Kidney epithelial cell (primary cell): ENCODE measurements at regions not wholly inside any gene's neighbourhood (a gene's known extent, or its start where the extent isn't known, plus 50 kb on each side); places are given as distances from the start of the nearest gene placed in this dataset.
A peak's percentile ranks its signal among the peaks of the same experiment; 100 is the strongest.

Experiments
- DNase-seq: peaks from one replicate; pipeline ENCODE4 v3.0.0-alpha.2; 2010; ENCODE audit warnings: low read depth
- H3K27me3 ChIP-seq: 2 replicates; pipeline ENCODE4 v1.6.0; 2011; ENCODE audit warnings: low read length; ENCODE audit not compliant: control insufficient read depth, insufficient read depth
- H3K36me3 ChIP-seq: 2 replicates; pipeline ENCODE4 v1.5.1; 2011; ENCODE audit warnings: low read length; ENCODE audit not compliant: control insufficient read depth, insufficient read depth
- H3K4me3 ChIP-seq: 2 replicates; pipeline ENCODE4 v1.5.1; 2011; ENCODE audit warnings: low read depth, mild to moderate bottlenecking, control low read depth, low read length
- CTCF ChIP-seq: IDR thresholded peaks from 2 replicates; pipeline ENCODE4 v1.5.1; 2011; ENCODE audit warnings: mild to moderate bottlenecking, moderate library complexity, low read length, control low read depth, inconsistent platforms; ENCODE audit not compliant: insufficient read depth, poor library complexity, severe bottlenecking

- peak; percentile 51 for TF ChIP-seq CTCF
- no peak for DNase-seq
These were observed 83.0 kb upstream of the GLIS3 start for GRCh38 chr9:4382722-4383317.

DNA sequence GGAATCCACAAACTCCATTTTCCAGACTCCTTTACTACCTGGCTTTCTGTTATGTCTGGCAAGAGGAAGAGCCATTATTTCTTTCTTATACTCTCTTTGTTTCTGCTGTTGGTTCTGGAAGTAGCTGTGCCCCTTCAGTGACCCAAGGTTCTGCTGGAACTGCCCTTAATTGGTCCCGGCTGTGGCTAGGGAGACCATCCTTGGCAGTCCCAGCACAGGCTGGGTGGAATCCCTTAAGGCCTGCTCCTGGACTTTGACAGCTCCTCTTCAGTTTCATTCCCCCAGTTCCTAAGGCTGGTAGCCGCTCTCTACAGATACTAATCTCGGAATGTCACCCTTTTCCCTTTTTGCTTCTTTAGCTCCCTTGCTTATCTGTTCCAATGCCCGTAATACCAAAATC, 81.9 kb upstream of the GLIS3 start:
- no peak for TF ChIP-seq CTCF
- Histone ChIP-seq H3K36me3 (no peaks in the 10 kb centered on the region), H3K27me3 (no peaks in the 10 kb centered on the region), H3K4me3 (no peak overlapping the region)
- DNase-seq = no peak

More at GRCh38 chr9:4382722-4383317, 83.0 kb upstream of the GLIS3 start:
- H3K36me3 ChIP-seq = no peaks in the 10 kb centered on the region
- no peak overlapping the region for H3K4me3 ChIP-seq
- no peaks in the 10 kb centered on the region for H3K27me3 ChIP-seq

GRCh38 chr9:4380406-4380805, 80.5 kb upstream of the GLIS3 start:
- no peak for DNase-seq
- H3K4me3 ChIP-seq = no peak overlapping the region
- TF ChIP-seq CTCF = no peak
- no peaks in the 10 kb centered on the region for H3K36me3 ChIP-seq
- no peaks in the 10 kb centered on the region for H3K27me3 ChIP-seq

GRCh38 chr9:4375424-4376200, 75.7 kb upstream of the GLIS3 start:
- peak; percentile 52 for TF ChIP-seq CTCF
- no peaks in the 10 kb centered on the region for H3K36me3 ChIP-seq
- DNase-seq = no peak
- H3K27me3 ChIP-seq = no peaks in the 10 kb centered on the region
- no peak overlapping the region for H3K4me3 ChIP-seq

DNA sequence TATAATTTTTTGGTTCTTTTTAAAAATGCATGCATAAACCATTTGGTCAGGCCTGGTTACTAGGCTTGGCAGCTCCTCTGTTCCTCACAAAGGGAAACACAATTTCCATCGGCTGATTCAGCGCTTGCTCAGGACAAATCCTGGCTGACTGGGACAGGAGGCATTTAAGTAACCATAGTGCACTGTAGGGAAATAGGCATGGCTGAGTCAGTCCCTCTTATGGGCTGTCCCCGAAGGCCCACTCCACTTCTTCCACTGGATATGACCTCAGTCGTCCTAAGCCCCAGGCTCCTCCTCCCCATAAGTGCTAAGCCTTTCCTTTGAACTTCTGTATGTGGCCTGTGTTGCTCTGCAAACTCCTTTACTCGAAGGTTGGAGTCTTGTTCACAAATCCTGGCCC, 71.2 kb upstream of the GLIS3 start:
- Histone ChIP-seq H3K4me3 (no peak overlapping the region), H3K27me3 (no peaks in the 10 kb centered on the region), H3K36me3 (no peaks in the 10 kb centered on the region)
- no peak for TF ChIP-seq CTCF
- DNase-seq = peak; percentile 62
